Liver (tissue), 8 donors: ENCODE measurements at regions not wholly inside any gene's neighbourhood (a gene's known extent, or its start where the extent isn't known, plus 50 kb on each side); places are given as distances from the start of the nearest gene placed in this dataset.

Experiments
- DNase-seq: peaks from one replicate; pipeline ENCODE4 v3.0.0-alpha.2; 2017; ENCODE audit warnings: low spot score
- H3K27ac ChIP-seq, 2 donors: one replicate each; pipeline ENCODE4 v1.7.0; 2013; ENCODE audit warnings: inconsistent platforms in 2 of 2, low read length in 2 of 2, control low read depth in 1 of 2, low read depth in 1 of 2, mild to moderate bottlenecking in 1 of 2
- H3K27me3 ChIP-seq, 4 donors: one replicate each; pipeline versions ENCODE4 v1.6.1 to v1.7.0; 2013; ENCODE audit warnings: low read length in 3 of 4, inconsistent platforms in 1 of 4, mild to moderate bottlenecking in 1 of 4, moderate library complexity in 1 of 4; ENCODE audit not compliant: control insufficient read depth in 4 of 4, insufficient read depth in 4 of 4
- H3K36me3 ChIP-seq, 4 donors: one replicate each; pipeline versions ENCODE4 v1.6.1 to v1.7.0; 2013; ENCODE audit warnings: low read length in 3 of 4, mild to moderate bottlenecking in 3 of 4, low read depth in 1 of 4, moderate library complexity in 1 of 4; ENCODE audit not compliant: control insufficient read depth in 4 of 4, insufficient read depth in 3 of 4
- H3K4me1 ChIP-seq, 4 donors: one replicate each; pipeline versions ENCODE4 v1.6.1 to v1.7.0; 2013; ENCODE audit warnings: low read length in 3 of 4, mild to moderate bottlenecking in 3 of 4, moderate library complexity in 1 of 4; ENCODE audit not compliant: control insufficient read depth in 4 of 4, insufficient read depth in 4 of 4
- H3K4me3 ChIP-seq, 3 donors: one replicate each; pipeline versions ENCODE4 v1.6.1 to v1.7.0; 2013; ENCODE audit warnings: low read length in 3 of 3, control low read depth in 1 of 3, low read depth in 1 of 3, mild to moderate bottlenecking in 1 of 3
- H3K9ac ChIP-seq, 2 donors: one replicate each; pipeline ENCODE4 v1.7.0; 2013; ENCODE audit warnings: low read length in 2 of 2, mild to moderate bottlenecking in 2 of 2, moderate library complexity in 2 of 2, control low read depth in 1 of 2, low read depth in 1 of 2
- H3K9me3 ChIP-seq, 4 donors: one replicate each; pipeline versions ENCODE4 v1.6.1 to v1.7.0; 2013; ENCODE audit warnings: low read length in 3 of 4; ENCODE audit not compliant: control insufficient read depth in 4 of 4
- EGR1 ChIP-seq, 2 donors: IDR thresholded peaks; 2 replicates each; pipeline ENCODE4 v1.6.1; 2016 to 2018; ENCODE audit warnings: antibody characterized with exemption in 2 of 2, low read depth in 2 of 2
- FOXA1 ChIP-seq: IDR thresholded peaks from 2 replicates; pipeline ENCODE4 v1.6.1; 2016; ENCODE audit warnings: antibody characterized with exemption
- FOXA2 ChIP-seq: IDR thresholded peaks from 2 replicates; pipeline ENCODE4 v1.6.1; 2016; ENCODE audit warnings: antibody characterized with exemption
- HNF4A ChIP-seq, 2 donors: conservative IDR thresholded peaks; 2 replicates each; pipeline ENCODE4 v1.6.1; 2016; ENCODE audit warnings: antibody characterized with exemption in 2 of 2, mild to moderate bottlenecking in 2 of 2
- HNF4G ChIP-seq: IDR thresholded peaks from 2 replicates; pipeline ENCODE4 v1.6.1; 2016; ENCODE audit warnings: antibody characterized with exemption
- JUND ChIP-seq, 2 donors: IDR thresholded peaks; 2 replicates each; pipeline ENCODE4 v1.6.1; 2016; ENCODE audit warnings: antibody characterized with exemption in 2 of 2
- NR2F2 ChIP-seq: IDR thresholded peaks from 2 replicates; pipeline ENCODE4 v1.6.1; 2016; ENCODE audit warnings: antibody characterized with exemption
- RAD21 ChIP-seq, 2 donors: IDR thresholded peaks; 2 replicates each; pipeline ENCODE4 v1.6.1; 2016; ENCODE audit warnings: antibody characterized with exemption in 2 of 2, mild to moderate bottlenecking in 2 of 2
- RXRA ChIP-seq, 2 donors: IDR thresholded peaks; 2 replicates each; pipeline ENCODE4 v1.6.1; 2017 to 2018; ENCODE audit warnings: antibody characterized with exemption in 2 of 2, mild to moderate bottlenecking in 1 of 2
- SP1 ChIP-seq: IDR thresholded peaks from 2 replicates; pipeline ENCODE4 v1.6.1; 2018; ENCODE audit warnings: antibody characterized with exemption, mild to moderate bottlenecking
- TAF1 ChIP-seq: conservative IDR thresholded peaks from 2 replicates; pipeline ENCODE4 v1.6.1; 2016; ENCODE audit warnings: antibody characterized with exemption, mild to moderate bottlenecking
- YY1 ChIP-seq: IDR thresholded peaks from 2 replicates; pipeline ENCODE4 v1.6.1; 2016; ENCODE audit warnings: antibody characterized with exemption, mild to moderate bottlenecking
- WGBS: extraction: QIAGEN DNeasy Blood & Tissue Kit; methylation state at CpG from one replicate; pipeline ENCODE4 v1.1.7; 2013; 5-methylcytosine and 5-hydroxymethylcytosine counted together
- TF ChIP-seq, protein P1 (sequence below): IDR thresholded peaks from 2 replicates; pipeline ENCODE4 v1.6.1; 2016; ENCODE audit warnings: antibody characterized with exemption
- TF ChIP-seq, protein P2 (sequence below): IDR thresholded peaks from 2 replicates; pipeline ENCODE4 v1.6.1; 2016; ENCODE audit warnings: antibody characterized with exemption
- TF ChIP-seq, protein P3 (sequence below): IDR thresholded peaks from 2 replicates; pipeline ENCODE4 v1.6.1; 2016; ENCODE audit warnings: antibody characterized with exemption
- TF ChIP-seq, protein P4 (sequence below): IDR thresholded peaks from 2 replicates; pipeline ENCODE4 v1.6.1; 2016; ENCODE audit warnings: antibody characterized with exemption, mild to moderate bottlenecking
- TF ChIP-seq, protein P5 (sequence below): fragments of 150-350 bp; IDR thresholded peaks from 2 replicates; pipeline ENCODE4 v1.5.1; 2017; ENCODE audit warnings: improper control_type of control experiment, low read depth, low read length; ENCODE audit not compliant: missing input control
- donor health status: healthy.
- donor health status: healthy.
- donor health status: healthy.
- donor health status: healthy.
- donor health status: healthy.

DNA sequence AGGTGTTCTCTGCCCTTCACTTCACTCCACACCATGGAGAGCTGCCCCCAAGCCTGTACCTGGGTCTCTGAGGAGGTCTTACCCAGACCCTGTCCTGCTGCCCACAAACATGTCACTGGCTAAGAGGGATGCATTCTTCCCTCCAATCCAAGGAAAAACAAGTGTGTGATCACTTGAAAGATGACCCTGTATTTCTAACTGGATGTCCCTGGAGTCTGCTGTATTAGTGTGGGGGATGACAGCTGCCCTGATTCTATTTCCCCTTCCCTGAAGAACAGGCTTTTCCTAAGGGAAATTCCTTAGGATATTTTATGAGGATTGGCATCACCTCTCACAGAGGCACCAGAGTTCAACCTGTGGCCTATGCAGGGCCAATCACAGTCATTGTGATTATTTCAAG, 55.0 kb upstream of the GATA2 start:
- TF ChIP-seq, protein P1, sequence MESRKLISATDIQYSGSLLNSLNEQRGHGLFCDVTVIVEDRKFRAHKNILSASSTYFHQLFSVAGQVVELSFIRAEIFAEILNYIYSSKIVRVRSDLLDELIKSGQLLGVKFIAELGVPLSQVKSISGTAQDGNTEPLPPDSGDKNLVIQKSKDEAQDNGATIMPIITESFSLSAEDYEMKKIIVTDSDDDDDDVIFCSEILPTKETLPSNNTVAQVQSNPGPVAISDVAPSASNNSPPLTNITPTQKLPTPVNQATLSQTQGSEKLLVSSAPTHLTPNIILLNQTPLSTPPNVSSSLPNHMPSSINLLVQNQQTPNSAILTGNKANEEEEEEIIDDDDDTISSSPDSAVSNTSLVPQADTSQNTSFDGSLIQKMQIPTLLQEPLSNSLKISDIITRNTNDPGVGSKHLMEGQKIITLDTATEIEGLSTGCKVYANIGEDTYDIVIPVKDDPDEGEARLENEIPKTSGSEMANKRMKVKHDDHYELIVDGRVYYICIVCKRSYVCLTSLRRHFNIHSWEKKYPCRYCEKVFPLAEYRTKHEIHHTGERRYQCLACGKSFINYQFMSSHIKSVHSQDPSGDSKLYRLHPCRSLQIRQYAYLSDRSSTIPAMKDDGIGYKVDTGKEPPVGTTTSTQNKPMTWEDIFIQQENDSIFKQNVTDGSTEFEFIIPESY: no peak
- TF ChIP-seq FOXA2 (no peak), NR2F2 (no peak), FOXA1 (no peak), HNF4A (conservative IDR thresholded peaks at IDR 0.05) (no peak), HNF4G (no peak), SP1 (no peak), EGR1 (IDR thresholded peaks at IDR 0.05; ENCODE audit: low read depth in 2 of 2) (no peak), RAD21 (IDR thresholded peaks at IDR 0.05) (no peak), RXRA (IDR thresholded peaks at IDR 0.05) (no peak), JUND (IDR thresholded peaks at IDR 0.05) (no peak), TAF1 (no peak)
- TF ChIP-seq, protein P2, sequence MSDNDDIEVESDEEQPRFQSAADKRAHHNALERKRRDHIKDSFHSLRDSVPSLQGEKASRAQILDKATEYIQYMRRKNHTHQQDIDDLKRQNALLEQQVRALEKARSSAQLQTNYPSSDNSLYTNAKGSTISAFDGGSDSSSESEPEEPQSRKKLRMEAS: no peak
- TF ChIP-seq, protein P3, sequence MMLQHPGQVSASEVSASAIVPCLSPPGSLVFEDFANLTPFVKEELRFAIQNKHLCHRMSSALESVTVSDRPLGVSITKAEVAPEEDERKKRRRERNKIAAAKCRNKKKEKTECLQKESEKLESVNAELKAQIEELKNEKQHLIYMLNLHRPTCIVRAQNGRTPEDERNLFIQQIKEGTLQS: no peak
- TF ChIP-seq, protein P4, sequence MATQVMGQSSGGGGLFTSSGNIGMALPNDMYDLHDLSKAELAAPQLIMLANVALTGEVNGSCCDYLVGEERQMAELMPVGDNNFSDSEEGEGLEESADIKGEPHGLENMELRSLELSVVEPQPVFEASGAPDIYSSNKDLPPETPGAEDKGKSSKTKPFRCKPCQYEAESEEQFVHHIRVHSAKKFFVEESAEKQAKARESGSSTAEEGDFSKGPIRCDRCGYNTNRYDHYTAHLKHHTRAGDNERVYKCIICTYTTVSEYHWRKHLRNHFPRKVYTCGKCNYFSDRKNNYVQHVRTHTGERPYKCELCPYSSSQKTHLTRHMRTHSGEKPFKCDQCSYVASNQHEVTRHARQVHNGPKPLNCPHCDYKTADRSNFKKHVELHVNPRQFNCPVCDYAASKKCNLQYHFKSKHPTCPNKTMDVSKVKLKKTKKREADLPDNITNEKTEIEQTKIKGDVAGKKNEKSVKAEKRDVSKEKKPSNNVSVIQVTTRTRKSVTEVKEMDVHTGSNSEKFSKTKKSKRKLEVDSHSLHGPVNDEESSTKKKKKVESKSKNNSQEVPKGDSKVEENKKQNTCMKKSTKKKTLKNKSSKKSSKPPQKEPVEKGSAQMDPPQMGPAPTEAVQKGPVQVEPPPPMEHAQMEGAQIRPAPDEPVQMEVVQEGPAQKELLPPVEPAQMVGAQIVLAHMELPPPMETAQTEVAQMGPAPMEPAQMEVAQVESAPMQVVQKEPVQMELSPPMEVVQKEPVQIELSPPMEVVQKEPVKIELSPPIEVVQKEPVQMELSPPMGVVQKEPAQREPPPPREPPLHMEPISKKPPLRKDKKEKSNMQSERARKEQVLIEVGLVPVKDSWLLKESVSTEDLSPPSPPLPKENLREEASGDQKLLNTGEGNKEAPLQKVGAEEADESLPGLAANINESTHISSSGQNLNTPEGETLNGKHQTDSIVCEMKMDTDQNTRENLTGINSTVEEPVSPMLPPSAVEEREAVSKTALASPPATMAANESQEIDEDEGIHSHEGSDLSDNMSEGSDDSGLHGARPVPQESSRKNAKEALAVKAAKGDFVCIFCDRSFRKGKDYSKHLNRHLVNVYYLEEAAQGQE: no peak
- TF ChIP-seq, protein P5, sequence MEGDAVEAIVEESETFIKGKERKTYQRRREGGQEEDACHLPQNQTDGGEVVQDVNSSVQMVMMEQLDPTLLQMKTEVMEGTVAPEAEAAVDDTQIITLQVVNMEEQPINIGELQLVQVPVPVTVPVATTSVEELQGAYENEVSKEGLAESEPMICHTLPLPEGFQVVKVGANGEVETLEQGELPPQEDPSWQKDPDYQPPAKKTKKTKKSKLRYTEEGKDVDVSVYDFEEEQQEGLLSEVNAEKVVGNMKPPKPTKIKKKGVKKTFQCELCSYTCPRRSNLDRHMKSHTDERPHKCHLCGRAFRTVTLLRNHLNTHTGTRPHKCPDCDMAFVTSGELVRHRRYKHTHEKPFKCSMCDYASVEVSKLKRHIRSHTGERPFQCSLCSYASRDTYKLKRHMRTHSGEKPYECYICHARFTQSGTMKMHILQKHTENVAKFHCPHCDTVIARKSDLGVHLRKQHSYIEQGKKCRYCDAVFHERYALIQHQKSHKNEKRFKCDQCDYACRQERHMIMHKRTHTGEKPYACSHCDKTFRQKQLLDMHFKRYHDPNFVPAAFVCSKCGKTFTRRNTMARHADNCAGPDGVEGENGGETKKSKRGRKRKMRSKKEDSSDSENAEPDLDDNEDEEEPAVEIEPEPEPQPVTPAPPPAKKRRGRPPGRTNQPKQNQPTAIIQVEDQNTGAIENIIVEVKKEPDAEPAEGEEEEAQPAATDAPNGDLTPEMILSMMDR: no peak
- no peak for DNase-seq
- Histone ChIP-seq H3K9me3 (no peaks in the 10 kb centered on the region), H3K36me3 (no peaks in the 10 kb centered on the region), H3K4me1 (no peaks in the 10 kb centered on the region), H3K27me3 (no peaks in the 10 kb centered on the region), H3K4me3 (no peak overlapping the region), H3K27ac (no peak overlapping the region), H3K9ac (no peak overlapping the region)

DNA sequence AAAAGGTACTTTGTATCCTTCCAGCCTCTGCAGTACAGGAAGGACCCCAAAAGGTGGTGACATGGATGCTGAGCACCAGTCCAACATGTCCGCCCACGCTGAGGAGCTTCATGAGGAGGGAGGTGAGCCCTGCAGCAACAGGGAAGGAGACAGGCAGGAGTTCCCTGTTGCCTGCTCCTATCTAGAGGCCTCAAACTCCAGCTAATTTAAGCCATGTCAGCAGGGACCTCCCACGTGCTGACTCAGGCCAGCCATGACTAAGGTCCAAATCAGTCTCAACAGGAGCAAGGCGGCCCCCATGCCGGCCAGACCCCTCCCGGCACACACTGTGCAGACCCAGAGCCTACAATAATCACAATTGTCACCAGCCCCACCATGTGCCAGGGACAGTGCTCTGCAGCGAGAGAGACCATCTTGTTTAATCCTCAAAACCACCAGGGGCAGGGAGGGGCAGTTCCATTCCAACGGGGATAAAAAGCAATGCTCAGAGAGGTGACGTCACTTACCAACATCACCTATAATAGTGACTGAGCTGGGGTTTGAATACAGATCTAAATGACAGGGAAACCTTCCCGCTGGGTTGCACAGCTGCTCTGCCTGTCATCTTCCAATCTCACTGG, 54.5 kb upstream of the GATA2 start:
- no peak for TF ChIP-seq YY1
- 79% methylated on average over 10 of the region's 10 CpGs for WGBS
- Histone ChIP-seq H3K4me1 (no peaks in the 10 kb centered on the region), H3K27ac (no peak overlapping the region), H3K27me3 (no peaks in the 10 kb centered on the region), H3K9me3 (no peaks in the 10 kb centered on the region), H3K9ac (no peak overlapping the region), H3K4me3 (no peak overlapping the region), H3K36me3 (no peaks in the 10 kb centered on the region)
- DNase-seq: no peak
